Ishikawa (cell line): ENCODE measurements at regions not wholly inside any gene's neighbourhood (a gene's known extent, or its start where the extent isn't known, plus 50 kb on each side); places are given as distances from the start of the nearest gene placed in this dataset.

Experiments used
- CEBPB ChIP-seq: IDR thresholded peaks from 2 replicates; pipeline ENCODE4 v1.6.1; 2012
- CREB1 ChIP-seq: IDR thresholded peaks from 2 replicates; pipeline ENCODE4 v1.6.1; 2012; ENCODE audit warnings: low read depth
- EGR1 ChIP-seq: IDR thresholded peaks from 2 replicates; pipeline ENCODE4 v1.6.1; 2012
- EP300 ChIP-seq: IDR thresholded peaks from 2 replicates; pipeline ENCODE4 v1.6.1; 2012; ENCODE audit warnings: borderline replicate concordance
- FOXM1 ChIP-seq: IDR thresholded peaks from 2 replicates; pipeline ENCODE4 v1.6.1; 2012; ENCODE audit warnings: low read depth, borderline replicate concordance
- RAD21 ChIP-seq: IDR thresholded peaks from 2 replicates; pipeline ENCODE4 v1.6.1; 2012; ENCODE audit warnings: low read depth
- TAF1 ChIP-seq: IDR thresholded peaks from 2 replicates; pipeline ENCODE4 v1.6.1; 2012; ENCODE audit warnings: low read depth, mild to moderate bottlenecking
- TCF12 ChIP-seq: IDR thresholded peaks from 2 replicates; pipeline ENCODE4 v1.6.1; 2012; ENCODE audit warnings: low read depth
- TEAD4 ChIP-seq: IDR thresholded peaks from 2 replicates; pipeline ENCODE4 v1.6.1; 2012
- YY1 ChIP-seq: IDR thresholded peaks from 2 replicates; pipeline ENCODE4 v1.6.1; 2012; ENCODE audit warnings: low read depth
- ZBTB7A ChIP-seq: IDR thresholded peaks from 2 replicates; pipeline ENCODE4 v1.6.1; 2012; ENCODE audit warnings: low read depth
- TF ChIP-seq, protein P1 (sequence below): IDR thresholded peaks from 2 replicates; pipeline ENCODE4 v1.6.1; 2012
- TF ChIP-seq, protein P2 (sequence below): IDR thresholded peaks from 2 replicates; pipeline ENCODE4 v1.6.1; 2012
- TF ChIP-seq, protein P3 (sequence below): IDR thresholded peaks from 2 replicates; pipeline ENCODE4 v1.6.1; 2012; ENCODE audit warnings: low read depth, mild to moderate bottlenecking

DNA sequence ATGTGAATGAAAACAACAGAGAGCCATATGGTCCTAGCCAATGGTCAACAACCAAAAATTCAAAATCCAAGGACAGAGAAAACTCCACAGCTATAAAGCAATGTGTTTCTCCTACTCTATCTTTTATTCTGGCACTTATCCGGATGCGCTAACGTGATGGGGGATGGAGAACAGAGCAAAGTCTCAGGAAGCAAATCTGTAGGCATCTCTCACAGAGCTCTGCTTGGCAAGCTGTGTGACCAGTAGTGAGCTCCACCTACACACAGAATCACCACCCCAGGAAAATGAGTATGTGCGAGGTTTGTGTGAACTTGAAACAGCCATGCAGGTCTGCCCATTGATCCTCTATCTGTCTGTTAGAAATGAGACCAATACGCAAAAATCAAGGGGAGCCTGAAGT lies 584.3 kb downstream of the BCL11A start:
- TF ChIP-seq TEAD4 = no peak

DNA sequence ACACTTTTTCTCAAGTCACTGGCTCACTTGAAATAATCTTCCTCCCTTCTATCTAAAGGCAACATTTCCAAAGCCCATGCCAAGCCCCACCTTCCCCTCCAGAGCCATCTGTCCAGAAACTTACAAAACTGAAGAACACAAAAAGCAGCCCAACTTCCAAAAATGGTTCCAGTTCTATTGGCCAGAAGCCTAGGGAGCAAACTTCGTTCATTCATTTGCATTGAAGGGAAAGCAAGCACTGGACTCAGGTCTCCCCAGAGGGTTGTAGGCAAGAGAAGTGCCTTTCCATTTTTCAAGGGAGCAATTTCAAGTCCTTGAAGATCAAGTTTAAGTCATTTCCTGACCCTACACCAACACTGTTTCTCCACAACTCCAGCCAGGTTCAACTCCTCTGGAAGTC lies 585.0 kb downstream of the BCL11A start:
- TF ChIP-seq, protein P1, sequence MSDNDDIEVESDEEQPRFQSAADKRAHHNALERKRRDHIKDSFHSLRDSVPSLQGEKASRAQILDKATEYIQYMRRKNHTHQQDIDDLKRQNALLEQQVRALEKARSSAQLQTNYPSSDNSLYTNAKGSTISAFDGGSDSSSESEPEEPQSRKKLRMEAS = no peak
- TF ChIP-seq CREB1 = no peak
- no peak for TF ChIP-seq FOXM1
- no peak for TF ChIP-seq RAD21
- TF ChIP-seq TEAD4 = no peak
- no peak for TF ChIP-seq CEBPB
- TF ChIP-seq, protein P2, sequence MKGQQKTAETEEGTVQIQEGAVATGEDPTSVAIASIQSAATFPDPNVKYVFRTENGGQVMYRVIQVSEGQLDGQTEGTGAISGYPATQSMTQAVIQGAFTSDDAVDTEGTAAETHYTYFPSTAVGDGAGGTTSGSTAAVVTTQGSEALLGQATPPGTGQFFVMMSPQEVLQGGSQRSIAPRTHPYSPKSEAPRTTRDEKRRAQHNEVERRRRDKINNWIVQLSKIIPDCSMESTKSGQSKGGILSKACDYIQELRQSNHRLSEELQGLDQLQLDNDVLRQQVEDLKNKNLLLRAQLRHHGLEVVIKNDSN = no peak
- no peak for TF ChIP-seq TCF12
- no peak for TF ChIP-seq YY1
- TF ChIP-seq, protein P3, sequence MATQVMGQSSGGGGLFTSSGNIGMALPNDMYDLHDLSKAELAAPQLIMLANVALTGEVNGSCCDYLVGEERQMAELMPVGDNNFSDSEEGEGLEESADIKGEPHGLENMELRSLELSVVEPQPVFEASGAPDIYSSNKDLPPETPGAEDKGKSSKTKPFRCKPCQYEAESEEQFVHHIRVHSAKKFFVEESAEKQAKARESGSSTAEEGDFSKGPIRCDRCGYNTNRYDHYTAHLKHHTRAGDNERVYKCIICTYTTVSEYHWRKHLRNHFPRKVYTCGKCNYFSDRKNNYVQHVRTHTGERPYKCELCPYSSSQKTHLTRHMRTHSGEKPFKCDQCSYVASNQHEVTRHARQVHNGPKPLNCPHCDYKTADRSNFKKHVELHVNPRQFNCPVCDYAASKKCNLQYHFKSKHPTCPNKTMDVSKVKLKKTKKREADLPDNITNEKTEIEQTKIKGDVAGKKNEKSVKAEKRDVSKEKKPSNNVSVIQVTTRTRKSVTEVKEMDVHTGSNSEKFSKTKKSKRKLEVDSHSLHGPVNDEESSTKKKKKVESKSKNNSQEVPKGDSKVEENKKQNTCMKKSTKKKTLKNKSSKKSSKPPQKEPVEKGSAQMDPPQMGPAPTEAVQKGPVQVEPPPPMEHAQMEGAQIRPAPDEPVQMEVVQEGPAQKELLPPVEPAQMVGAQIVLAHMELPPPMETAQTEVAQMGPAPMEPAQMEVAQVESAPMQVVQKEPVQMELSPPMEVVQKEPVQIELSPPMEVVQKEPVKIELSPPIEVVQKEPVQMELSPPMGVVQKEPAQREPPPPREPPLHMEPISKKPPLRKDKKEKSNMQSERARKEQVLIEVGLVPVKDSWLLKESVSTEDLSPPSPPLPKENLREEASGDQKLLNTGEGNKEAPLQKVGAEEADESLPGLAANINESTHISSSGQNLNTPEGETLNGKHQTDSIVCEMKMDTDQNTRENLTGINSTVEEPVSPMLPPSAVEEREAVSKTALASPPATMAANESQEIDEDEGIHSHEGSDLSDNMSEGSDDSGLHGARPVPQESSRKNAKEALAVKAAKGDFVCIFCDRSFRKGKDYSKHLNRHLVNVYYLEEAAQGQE = no peak

DNA sequence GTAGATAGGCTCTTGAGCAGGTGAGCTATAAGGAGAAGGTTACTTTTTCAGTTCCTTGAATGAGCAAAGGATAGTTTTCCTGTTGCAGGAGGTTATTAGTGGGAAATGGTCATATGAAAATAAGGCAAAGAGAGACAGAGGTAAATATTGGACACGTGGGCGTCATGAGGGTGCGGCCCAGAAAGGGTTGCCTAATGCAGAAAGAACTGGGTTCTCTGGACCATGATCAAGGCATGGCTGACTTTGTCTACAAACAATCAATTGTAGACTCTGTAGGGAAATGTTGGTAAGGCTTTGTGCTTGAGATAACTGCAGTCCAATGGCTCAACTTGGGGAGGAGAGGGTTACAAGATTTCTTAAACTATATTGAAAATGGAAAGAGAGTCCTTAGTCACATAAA lies 585.8 kb downstream of the BCL11A start:
- TF ChIP-seq TAF1 (no peak), CEBPB (no peak)
- TF ChIP-seq, protein P2 = no peak

DNA sequence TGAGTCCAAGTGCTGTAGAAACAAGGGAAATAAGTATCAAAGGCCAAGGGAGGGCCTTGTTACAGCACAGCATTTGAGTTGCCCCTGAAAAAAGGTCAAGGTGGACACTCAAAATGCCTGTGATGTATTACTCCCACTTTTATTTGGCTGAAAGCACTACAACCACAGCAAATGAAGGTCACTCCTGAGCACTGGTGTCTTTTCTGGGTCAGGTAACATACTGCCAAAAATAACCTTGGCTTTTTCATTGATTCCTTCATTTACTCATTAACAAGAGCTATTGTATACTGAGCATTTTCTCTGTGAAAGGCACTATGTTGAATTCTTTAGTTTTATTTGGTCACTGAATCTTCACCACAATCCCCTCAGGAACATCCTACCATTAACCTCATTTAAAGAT lies 590.3 kb downstream of the BCL11A start:
- TF ChIP-seq TAF1 (no peak), ZBTB7A (no peak), YY1 (no peak), CEBPB (no peak), EP300 (no peak), TCF12 (no peak), TEAD4 (no peak), FOXM1 (no peak), RAD21 (no peak), EGR1 (no peak)
- TF ChIP-seq, protein P2 = no peak
- TF ChIP-seq, protein P1 = no peak
- TF ChIP-seq, protein P3 = no peak

DNA sequence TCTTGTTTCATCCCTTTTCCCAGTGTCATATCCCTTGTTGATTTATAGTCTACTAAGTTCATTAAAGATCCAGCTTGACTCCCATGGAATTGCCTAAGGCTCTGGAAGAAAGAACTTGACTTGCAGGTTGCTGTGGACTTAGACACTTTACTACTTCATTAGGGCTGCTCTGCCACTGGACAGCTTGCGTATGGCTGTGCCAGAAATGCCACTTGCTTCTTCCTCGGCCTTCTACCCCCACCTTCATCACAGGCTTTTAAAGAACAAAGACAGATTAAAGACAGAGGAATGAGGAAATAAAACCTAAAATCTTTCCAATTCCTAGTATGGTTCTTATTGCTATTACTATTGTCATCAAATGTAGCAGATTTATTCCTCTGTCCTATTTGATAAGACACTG lies 591.7 kb downstream of the BCL11A start:
- no peak for TF ChIP-seq CREB1
- TF ChIP-seq EP300 = no peak
- no peak for TF ChIP-seq EGR1
- TF ChIP-seq TEAD4 = no peak
- no peak for TF ChIP-seq ZBTB7A
- no peak for TF ChIP-seq TCF12
- TF ChIP-seq, protein P3 = no peak
- no peak for TF ChIP-seq RAD21
- TF ChIP-seq, protein P2 = no peak
- TF ChIP-seq TAF1 = no peak
- TF ChIP-seq YY1 = no peak
- TF ChIP-seq, protein P1 = no peak
